Activated gamma-delta T cell treated with anti-CD3 and anti-CD28 coated beads, Interleukin-2, amount 50 U/mL, for 16 hours (primary cell): ENCODE measurements at regions not wholly inside any gene's neighbourhood (a gene's known extent, or its start where the extent isn't known, plus 50 kb on each side); places are given as distances from the start of the nearest gene placed in this dataset.

Source experiments
- DNase-seq: peaks from one replicate; pipeline ENCODE4 v3.0.0-alpha.2; 2020; ENCODE audit warnings: low read depth

DNA sequence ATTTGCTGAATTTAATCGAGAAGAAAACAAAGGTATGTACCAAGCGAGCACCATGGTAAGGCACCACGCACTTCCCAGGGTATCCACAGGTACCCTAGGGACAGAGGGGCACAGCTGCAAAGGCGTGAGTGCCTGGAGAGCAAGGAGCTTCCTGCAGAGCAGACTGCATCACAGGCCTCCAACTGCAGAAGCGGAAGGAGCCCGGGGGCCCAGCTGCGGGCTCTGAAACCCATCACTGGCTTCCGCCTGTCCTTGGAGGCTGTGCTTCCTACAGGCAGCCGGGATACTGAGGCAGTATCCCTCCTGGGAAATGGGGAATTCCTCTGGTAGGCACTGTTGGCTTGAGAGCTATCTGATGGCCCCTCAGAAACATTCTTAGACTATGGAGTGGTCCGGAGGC, 217.4 kb upstream of the GMDS start:
- no peak for DNase-seq

DNA sequence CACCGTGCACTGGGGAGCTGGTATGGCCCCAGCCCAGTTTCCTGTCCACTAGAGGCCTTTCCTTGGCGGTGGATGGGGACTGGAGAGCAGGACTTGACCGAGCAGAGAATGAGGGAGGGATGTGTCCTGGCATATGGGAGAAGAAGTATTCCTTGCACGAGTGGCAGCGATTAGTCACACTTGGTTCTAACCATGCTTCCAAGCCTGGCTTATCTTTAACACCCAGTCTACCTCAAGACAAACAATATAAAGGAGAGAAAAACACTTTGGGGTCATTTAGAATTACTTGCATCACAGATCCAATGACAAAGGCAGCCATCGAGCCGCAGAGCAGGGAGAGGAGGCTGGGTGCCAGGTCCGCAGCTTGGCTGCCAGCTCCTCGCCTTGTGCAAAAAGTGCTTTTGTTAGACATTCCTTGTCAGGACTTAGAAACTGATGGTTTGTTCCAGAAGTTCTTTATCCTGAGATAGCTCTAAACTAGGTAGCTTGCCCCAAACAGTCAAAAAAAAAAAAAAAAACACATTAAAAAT, 214.9 kb upstream of the GMDS start:
- no peak for DNase-seq

DNA sequence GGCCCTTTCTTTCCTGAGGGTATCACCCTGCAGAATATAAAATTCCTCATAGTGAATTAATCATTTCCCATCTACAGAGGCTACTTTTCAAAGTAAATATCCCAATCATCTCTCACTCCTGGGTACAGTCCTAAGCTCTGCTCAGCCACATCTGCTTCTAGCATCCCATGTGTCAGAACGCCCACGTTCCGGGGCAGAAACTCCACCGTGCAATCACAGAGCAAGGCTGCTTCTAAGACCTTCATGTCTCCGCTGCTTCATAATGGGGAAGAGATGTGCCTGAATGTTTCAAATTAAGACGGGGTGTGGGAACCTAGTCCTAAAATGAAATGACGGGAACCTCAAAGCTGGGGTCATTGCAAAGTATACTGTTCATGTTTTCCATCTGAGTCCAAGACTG, 208.8 kb upstream of the GMDS start:
- no peak for DNase-seq

- no peak for DNase-seq
Measured at GRCh38 chr6:2450546-2450945, 205.1 kb upstream of the GMDS start.

- no peak for DNase-seq
Measured at GRCh38 chr6:2449572-2449940, 204.2 kb upstream of the GMDS start.

GRCh38 chr6:2448826-2449571, 203.6 kb upstream of the GMDS start:
- DNase-seq = no peak

DNA sequence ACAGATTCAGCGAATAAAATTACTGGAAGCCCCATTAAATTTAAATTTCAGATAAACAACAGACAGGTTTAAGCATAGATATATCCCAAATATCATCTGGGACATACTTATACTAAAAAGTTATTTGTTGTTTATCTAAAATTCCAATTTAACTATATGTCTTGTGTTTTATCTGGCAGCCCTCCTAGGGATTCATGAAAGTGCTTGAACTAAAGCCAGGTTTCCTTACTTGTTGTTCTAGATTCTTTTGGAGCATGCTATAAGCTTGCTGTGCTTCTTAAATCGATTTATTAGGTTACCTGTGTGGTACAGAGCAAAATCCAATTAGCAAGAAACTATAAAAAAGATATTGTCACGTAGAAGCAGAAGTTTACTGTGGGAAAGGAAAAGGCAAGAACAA, 202.5 kb upstream of the GMDS start:
- no peak for DNase-seq

GRCh38 chr6:2447318-2447920, 202.0 kb upstream of the GMDS start:
- no peak for DNase-seq

DNA sequence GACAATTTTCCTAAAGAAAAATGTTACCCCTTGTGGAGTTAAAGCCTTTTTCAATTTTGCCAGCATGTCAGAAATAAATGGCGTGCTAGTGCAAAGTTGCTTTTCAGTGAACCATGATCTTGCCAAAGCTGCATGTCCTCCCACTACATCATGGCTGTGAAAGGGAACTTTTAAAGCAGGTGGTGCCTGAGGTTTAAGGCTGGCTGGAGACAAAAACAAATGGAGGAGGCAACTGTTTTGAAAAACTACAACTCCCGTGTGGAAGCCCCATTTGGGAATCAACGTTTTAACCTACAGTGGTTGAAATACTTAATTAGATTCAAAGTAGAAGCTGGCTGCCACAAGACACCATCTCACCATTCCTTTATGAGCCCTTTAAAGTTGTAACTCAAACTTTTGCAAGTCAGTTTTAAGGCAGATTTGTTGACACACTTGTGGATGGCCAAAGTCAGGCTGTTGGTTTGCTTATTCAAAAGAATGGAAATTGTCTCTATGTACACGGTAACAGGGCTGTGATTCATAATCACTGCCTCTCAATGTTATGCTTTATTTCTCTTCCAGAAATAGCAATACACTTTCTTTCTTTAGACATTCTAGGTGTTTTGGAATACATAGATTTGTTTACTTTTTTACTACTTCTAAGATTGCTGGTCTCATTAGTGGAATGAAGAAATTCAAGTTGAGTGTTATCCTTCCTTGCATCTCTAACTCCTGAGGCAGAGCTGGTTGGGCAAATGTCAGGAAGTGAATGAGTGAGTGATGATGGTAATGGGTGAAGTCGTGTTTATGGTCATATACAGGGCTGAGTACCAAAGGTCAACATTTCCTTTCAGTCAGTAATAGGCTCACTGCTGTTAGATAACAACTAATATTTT, 196.4 kb upstream of the GMDS start:
- no peak for DNase-seq

GRCh38 chr6:2440516-2440915, 195.1 kb upstream of the GMDS start:
- no peak for DNase-seq

- no peak for DNase-seq
Measured at GRCh38 chr6:2439632-2440031, 194.2 kb upstream of the GMDS start.

DNA sequence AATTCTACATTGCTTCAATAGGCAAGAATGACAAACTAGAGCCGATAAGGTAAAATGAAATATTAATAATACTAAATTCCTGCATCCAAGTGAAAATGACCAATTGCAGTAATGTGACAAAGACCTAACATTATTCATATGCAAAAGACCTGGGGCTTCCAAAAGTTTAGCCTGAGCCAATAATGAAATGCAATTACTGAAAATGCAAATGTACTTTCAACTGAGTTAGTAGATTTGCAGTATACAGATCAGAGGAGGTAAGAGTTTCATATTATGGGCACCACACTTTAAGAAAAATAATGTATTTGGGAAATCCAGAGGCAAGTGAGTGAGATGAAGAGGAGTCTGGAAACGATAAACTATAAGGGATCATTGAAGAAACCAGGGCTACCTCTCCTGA, 193.7 kb upstream of the GMDS start:
- DNase-seq = no peak

- DNase-seq = no peak
Measured at GRCh38 chr6:2436410-2437154, 191.2 kb upstream of the GMDS start.

GRCh38 chr6:2435323-2435722, 189.9 kb upstream of the GMDS start:
- DNase-seq = no peak

DNA sequence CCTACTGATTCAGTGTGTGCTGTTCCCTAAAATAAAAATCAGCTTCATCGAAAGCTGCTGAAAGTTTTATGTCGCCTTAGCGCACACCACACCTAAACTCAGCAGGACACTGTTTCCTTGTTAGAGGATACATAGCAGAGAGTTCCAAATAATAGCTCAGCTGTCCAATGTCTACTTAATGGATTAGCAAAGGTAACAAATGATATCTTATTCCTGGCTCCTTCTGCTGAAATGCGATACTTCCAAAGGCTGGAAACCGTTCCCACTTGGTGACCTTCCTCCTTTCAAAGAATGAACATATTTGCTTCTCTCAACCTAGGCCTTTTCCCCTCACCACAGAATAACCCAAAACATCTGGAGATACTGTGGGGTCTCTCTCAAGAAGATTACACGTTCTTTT, 189.5 kb upstream of the GMDS start:
- DNase-seq = no peak

DNA sequence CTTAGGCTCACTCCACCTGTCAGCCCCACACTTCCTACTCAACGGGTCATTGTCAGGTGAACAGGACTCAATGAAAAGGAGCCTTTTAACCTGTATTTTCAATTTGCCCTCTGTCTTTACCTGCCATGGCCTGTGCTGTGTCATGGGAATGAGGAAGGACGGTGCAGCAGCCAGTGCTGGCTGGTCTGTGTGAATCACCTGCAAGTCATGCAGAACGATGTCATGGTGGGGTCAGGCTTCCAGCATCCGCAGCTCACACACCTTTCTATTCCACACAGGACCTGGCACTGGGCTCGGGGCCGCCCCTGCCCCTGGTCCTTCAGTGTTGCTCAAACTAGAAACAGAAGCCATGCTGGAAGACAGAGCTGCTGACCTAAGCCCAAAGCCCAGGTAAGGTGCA, 188.7 kb upstream of the GMDS start:
- DNase-seq = no peak

DNA sequence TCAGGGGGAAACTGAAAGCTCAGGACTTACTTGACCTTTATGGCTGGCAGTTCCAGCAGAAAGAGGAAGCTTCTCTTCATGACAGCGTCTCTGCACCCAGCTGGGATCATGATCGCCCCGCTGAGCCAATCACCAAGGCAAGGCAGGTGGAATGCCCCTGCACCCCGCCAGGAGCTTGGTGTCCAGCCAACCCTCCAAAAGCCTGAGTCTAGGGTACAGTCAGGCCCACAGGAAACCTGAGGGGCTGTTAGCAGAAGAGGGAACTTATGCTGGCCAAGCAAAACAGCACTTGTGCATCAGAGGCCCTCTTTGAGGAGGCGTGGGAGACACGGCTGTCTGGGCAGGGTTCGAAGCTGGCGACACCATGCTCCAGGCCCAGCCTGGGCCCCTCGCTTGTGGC, 188.3 kb upstream of the GMDS start:
- no peak for DNase-seq

- no peak for DNase-seq
Measured at GRCh38 chr6:2433266-2433665, 187.9 kb upstream of the GMDS start.

DNA sequence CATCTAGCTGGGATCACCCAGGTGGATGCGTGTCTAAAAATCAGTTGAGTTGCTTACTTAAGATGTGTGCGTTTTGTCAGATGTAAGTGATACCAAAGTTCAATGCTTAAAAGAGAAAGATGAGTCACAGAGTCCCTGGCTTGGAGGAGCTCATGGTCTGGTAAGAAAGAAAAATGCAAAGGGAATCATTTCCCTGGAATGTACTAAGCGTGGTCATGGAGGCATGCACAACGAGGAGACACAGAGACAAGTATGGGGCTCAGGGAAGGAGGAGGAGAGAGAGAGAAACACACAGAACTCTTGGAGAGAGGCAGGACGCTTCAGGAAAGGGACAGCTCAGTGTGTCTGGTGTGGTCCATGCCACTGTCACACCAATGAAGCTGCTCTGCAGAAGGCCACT, 186.9 kb upstream of the GMDS start:
- no peak for DNase-seq

- DNase-seq = no peak
Measured at GRCh38 chr6:2430612-2431011, 185.2 kb upstream of the GMDS start.

GRCh38 chr6:2429460-2429859, 184.1 kb upstream of the GMDS start:
- no peak for DNase-seq

DNA sequence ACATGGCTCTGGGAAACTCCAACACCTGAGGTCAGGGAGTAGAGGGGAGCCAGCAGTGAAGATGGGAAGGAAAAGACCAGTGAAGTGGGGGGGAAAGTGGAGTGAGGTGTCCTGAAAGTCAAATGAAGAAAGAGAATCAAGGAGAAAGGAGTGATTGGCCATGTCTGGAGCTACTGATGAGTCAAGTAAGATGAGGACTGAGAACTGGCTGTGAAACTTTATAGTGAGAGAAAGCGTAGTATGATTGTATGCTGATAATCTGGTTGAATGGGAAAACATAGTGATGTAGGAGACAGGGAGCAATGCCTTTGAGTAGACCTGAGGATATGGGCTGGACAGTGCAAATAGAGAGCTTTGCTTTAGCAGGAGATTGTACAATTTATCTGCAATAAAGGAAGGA, 183.6 kb upstream of the GMDS start:
- DNase-seq = no peak
